GM18505 (cell line): ENCODE measurements at regions not wholly inside any gene's neighbourhood (a gene's known extent, or its start where the extent isn't known, plus 50 kb on each side); places are given as distances from the start of the nearest gene placed in this dataset.
"Not testable (repeated sequence)": the region's sequence is repeated elsewhere in the genome, so short reads cannot be mapped to it uniquely, and the experiment has no call there.

Source experiments
- ATAC-seq: cut with Tn5 transposase; IDR thresholded peaks from one replicate; pipeline ENCODE4 v1.9.1; 2021; ENCODE audit not compliant: unreplicated experiment
- POLR2A ChIP-seq: IDR thresholded peaks from 4 replicates; pipeline ENCODE4 v1.6.1; 2011; ENCODE audit warnings: borderline replicate concordance; ENCODE audit not compliant: insufficient read depth, insufficient read length; ENCODE audit errors: extremely low read depth

DNA sequence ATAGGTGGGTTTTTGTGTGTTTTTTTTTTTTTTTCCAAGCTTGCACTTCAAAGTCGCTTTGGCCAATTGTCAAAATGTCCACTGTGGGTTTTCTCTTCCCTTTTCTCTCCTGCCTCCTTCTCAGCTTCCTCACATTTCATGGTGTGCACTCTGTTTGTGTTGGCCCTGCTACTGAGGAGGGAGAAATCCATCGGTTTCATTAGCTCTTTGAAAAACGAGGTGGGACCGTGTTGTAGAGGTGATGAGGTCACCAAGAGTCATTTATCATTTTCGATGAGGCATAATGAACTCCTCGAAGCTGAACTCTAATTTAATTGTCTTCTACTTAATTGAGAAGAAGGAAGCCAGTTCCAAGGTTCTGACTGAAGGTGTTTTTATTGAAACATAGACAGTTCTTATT, 174.4 kb upstream of the TOX3 start:
- no peak for ATAC-seq
- TF ChIP-seq POLR2A, result no peak

GRCh38 chr16:52718046-52718445, 171.1 kb upstream of the TOX3 start:
- TF ChIP-seq POLR2A, result no peak
- ATAC-seq, result no peak

GRCh38 chr16:52713740-52714139, 166.8 kb upstream of the TOX3 start:
- ATAC-seq, result no peak
- TF ChIP-seq POLR2A, result no peak

GRCh38 chr16:52709306-52709705, 162.4 kb upstream of the TOX3 start:
- no peak for ATAC-seq
- TF ChIP-seq POLR2A, result no peak

GRCh38 chr16:52708476-52708875, 161.5 kb upstream of the TOX3 start:
- TF ChIP-seq POLR2A, result no peak
- ATAC-seq, result no peak

DNA sequence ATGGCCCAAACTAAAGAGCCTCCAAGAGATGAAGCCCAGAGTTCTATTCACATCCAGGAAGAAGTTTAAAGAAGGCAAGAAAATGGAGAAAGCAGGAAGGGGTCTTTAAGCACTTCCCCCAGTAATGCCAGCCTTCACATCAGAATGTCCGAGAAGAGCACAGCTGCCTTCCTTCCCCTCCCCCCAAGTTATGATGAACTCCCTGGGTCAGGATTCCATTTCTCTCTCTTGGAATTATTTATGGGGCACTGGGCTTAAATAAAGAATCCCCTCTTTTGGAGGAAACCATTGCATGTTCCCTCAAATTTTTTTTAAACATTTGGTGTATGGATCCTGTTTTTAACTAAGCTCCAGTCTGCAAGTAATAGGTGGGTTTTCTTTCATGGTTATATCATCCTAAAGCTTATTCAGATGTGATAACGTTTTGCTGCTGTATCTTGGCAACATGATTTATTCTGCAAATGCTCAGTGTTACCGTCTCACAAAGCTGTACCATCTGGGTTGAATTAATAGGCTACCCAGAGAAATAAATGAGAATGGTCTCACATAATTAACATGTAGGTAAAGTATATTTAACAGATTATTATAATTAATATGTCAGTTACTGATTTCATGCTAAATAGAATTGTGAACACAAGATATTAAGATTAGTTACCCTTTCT, 160.9 kb upstream of the TOX3 start:
- no peak for TF ChIP-seq POLR2A
- no peak for ATAC-seq

DNA sequence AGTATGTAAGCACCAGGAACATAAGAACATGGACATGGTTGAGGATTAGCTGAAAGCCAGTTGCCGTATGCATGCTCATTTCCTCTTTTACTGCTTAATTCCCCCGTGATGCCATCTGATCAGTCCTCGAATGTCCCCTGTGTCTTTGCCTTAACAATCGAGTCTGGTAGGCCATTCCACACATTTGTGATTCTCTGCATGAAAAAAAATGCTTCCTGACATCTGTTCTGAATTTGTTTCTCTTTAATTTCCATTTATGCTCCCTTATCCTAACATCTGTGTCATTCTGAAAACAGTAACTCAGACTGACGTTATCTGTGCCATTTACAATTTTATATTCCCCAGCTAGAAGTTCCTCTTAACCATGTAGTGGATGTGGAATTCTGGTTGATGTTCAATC, 158.2 kb upstream of the TOX3 start:
- TF ChIP-seq POLR2A, result no peak

GRCh38 chr16:52697971-52698370, 151.0 kb upstream of the TOX3 start:
- no peak for ATAC-seq
- TF ChIP-seq POLR2A, result no peak

More for the DNA sequence above, 158.2 kb upstream of the TOX3 start:
- no peak for ATAC-seq

DNA sequence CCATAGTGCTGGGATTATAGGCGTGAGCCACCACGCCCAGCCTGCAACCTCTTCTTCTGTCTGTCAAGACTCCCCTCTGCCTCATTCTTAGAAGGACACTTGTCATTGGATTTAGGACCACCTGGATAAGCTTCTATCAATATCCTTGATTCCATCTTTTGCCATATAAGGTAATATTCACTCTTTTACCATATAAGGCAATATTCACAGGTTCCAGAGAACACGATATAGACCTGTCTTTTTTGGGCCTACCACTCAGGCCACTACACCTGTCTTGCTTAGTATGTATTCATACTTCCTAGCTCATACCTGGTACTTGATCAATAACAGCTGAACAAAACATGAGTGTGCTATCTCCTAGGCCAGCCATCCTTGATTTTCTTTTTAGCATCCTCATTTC, 149.2 kb upstream of the TOX3 start:
- no peak for TF ChIP-seq POLR2A
- no peak for ATAC-seq

- no peak for ATAC-seq
- TF ChIP-seq POLR2A, result no peak
These were observed 143.5 kb upstream of the TOX3 start for GRCh38 chr16:52690468-52690867.

- no peak for TF ChIP-seq POLR2A
- no peak for ATAC-seq
These were observed 134.1 kb upstream of the TOX3 start for GRCh38 chr16:52680993-52681392.

DNA sequence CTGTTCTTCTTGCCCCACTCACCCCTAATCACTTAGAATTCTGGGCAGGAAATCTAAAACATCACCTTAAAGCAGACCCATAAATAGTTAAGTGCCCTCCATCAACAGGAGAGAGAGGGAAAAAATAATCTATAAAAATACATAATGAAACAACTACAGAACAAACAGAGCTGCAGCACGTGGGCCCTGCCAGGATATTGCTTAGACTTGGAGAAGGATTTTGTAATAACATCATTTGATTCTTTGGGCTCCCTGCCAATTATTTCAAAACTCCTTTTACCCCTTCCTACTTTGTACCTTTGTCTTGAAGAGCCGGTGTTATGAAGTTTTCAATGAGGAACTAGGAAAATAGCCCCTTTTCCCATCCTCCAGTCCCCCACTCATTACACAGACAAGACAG, 130.6 kb upstream of the TOX3 start:
- no peak for TF ChIP-seq POLR2A
- no peak for ATAC-seq

GRCh38 chr16:52676959-52677358, 130.0 kb upstream of the TOX3 start:
- ATAC-seq, result no peak
- no peak for TF ChIP-seq POLR2A

DNA sequence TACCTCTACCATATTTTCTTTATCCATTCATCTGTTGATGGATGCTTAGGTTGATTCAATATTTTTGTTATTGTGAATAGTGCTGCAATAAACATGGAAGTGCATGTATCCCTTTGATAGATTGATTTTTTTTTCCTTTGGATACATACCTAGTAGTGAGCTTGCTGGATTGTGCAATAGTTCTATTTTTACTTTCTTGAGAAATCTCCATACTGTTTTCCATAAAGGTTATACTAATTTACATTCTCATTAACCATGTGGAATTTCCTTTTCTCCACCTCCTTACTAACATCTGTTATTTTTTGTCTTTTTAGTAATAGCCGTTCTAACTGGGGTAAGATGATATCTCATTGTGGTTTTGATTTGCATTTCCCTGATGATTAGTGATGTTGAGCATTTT, 124.6 kb upstream of the TOX3 start:
- no peak for TF ChIP-seq POLR2A
- no peak for ATAC-seq

DNA sequence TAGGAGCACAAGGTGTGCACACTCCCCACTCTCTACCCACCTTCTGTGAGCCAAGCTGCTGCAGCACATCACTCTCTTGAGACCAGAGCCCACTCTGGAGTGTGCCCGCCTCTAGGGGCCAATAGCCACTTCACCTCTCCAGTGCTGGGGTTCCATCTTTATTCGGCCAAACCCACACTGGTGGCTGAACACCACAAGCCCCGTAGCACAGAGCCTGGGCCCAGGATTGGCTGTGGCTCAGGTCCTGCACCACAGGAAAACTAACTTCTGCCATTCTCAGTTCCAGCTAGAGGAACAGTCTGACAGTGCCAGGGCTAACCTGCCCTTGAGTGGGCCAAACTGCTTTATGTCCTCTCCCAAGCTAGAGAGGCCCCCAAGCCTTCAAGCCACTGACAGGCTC, 111.0 kb upstream of the TOX3 start:
- TF ChIP-seq POLR2A, result no peak

DNA sequence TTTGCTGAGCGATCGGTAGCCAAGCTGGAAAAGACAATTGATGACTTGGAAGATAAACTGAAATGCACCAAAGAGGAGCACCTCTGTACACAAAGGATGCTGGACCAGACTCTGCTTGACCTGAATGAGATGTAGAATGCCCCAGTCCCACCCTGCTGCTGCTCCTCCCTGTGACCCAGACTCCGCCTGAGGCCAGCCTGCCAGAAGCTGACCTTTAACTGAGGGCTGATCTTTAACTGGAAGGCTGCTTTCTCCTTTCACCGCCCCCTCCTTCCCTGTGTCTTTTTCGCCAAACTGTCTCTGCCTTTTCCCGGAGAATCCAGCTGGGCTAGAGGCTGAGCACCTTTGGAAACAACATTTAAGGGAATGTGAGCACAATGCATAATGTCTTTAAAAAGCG, 109.0 kb upstream of the TOX3 start:
- not testable (repeated sequence) for ATAC-seq

More for the DNA sequence above, 111.0 kb upstream of the TOX3 start:
- ATAC-seq, result no peak

- ATAC-seq, result not testable (repeated sequence)
These were observed 108.2 kb upstream of the TOX3 start for GRCh38 chr16:52655156-52655555.
